Caco-2 (cell line): ENCODE measurements at regions not wholly inside any gene's neighbourhood (a gene's known extent, or its start where the extent isn't known, plus 50 kb on each side); places are given as distances from the start of the nearest gene placed in this dataset.
A peak's percentile ranks its signal among the peaks of the same experiment; 100 is the strongest.

Experiments
- BruUV-seq: library from RNA; stranded (reverse); fragments of 400-500 nt; replicated peaks from 2 replicates; lab custom pipeline; 2021; lab: Mats Ljungman, UMichigan
- CTCF ChIA-PET: fragments of 300-600 bp; sonication (Branson Sonifier 250); formaldehyde crosslinking; loops from one replicate; lab custom pipeline; 2022; ENCODE audit warnings: antibody characterized with exemption; lab: Charles Lee
- POLR2A ChIA-PET: fragments of 300-600 bp; sonication (Branson Sonifier 250); formaldehyde crosslinking; loops from one replicate; lab custom pipeline; 2022; ENCODE audit warnings: antibody characterized with exemption; lab: Charles Lee
- DNase-seq, 2 experiments: peaks; one replicate each; pipeline versions ENCODE4 v3.0.0 to v3.0.0-alpha.2; 2020 to 2022
- H3K27me3 ChIP-seq: replicated peaks from 2 replicates; pipeline ENCODE4 v1.6.0; 2011; ENCODE audit warnings: low read length; ENCODE audit not compliant: control insufficient read depth, insufficient read depth
- H3K36me3 ChIP-seq: 2 replicates; pipeline ENCODE4 v1.5.1; 2011; ENCODE audit warnings: low read length; ENCODE audit not compliant: control insufficient read depth, insufficient read depth
- H3K4me1 ChIP-seq: fragments of 250-450 bp; sonication (Bioruptor Pico); 2 replicates; pipeline ENCODE4 v1.5.1; 2020; ENCODE audit warnings: mild to moderate bottlenecking
- H3K4me3 ChIP-seq: 2 replicates; pipeline ENCODE4 v1.5.1; 2011; ENCODE audit warnings: low read depth, mild to moderate bottlenecking, control low read depth, low read length
- H3K9me3 ChIP-seq: fragments of 250-450 bp; sonication (Bioruptor Pico); 2 replicates; pipeline ENCODE4 v1.5.1; 2020; ENCODE audit warnings: mild to moderate bottlenecking, moderate library complexity
- H3K27ac Mint-ChIP-seq: one replicate; pipeline ENCODE4 v1.8.0; 2022; ENCODE audit warnings: mixed read lengths; ENCODE audit not compliant: unreplicated experiment
- H3K27me3 Mint-ChIP-seq: one replicate; pipeline ENCODE4 v1.8.0; 2022; ENCODE audit warnings: mixed read lengths; ENCODE audit not compliant: insufficient read depth, unreplicated experiment
- H3K36me3 Mint-ChIP-seq: one replicate; pipeline ENCODE4 v1.8.0; 2022; ENCODE audit warnings: mild to moderate bottlenecking, mixed read lengths; ENCODE audit not compliant: insufficient read depth, unreplicated experiment
- H3K4me1 Mint-ChIP-seq: one replicate; pipeline ENCODE4 v1.8.0; 2022; ENCODE audit warnings: low read depth, mixed read lengths; ENCODE audit not compliant: unreplicated experiment
- H3K4me3 Mint-ChIP-seq: one replicate; pipeline ENCODE4 v1.8.0; 2022; ENCODE audit warnings: mild to moderate bottlenecking, moderate library complexity, mixed read lengths; ENCODE audit not compliant: unreplicated experiment
- H3K9me3 Mint-ChIP-seq: one replicate; pipeline ENCODE4 v1.8.0; 2022; ENCODE audit warnings: mixed read lengths; ENCODE audit not compliant: unreplicated experiment
- CTCF ChIP-seq, 2 experiments: fragments of 200-600 bp in 1 of 2; IDR thresholded peaks; 1 replicate in 1 of 2; 2 replicates in 1 of 2; pipeline versions ENCODE4 v1.5.1 to v1.8.0; 2011 to 2022; ENCODE audit warnings: antibody characterized with exemption in 1 of 2, control low read depth in 1 of 2, inconsistent platforms in 1 of 2, low read depth in 1 of 2, low read length in 1 of 2, mild to moderate bottlenecking in 1 of 2, moderate library complexity in 1 of 2; ENCODE audit not compliant: insufficient read depth in 1 of 2, severe bottlenecking in 1 of 2, unreplicated experiment in 1 of 2
- intact Hi-C: fragments of 100-400 bp; cut with micrococcal nuclease; formaldehyde crosslinking; loops from one replicate; pipeline ENCODE4 v1.10.0; 2022; ENCODE audit not compliant: unreplicated experiment

GRCh38 chr10:52561322-52561721, 211.3 kb downstream of the MBL2 start:
- ChIA-PET POLR2A (no interaction called here), CTCF (no interaction called here)
- Mint-ChIP-seq H3K9me3 (no peaks in the 10 kb centered on the region), H3K27me3 (peaks cover 2% of the 10 kb centered on the region), H3K27ac (no peak overlapping the region), H3K36me3 (no peaks in the 10 kb centered on the region), H3K4me1 (no peaks in the 10 kb centered on the region), H3K4me3 (no peak overlapping the region)
- BruUV-seq = no TSS peak
- H3K9me3 ChIP-seq = no peaks in the 10 kb centered on the region
- DNase-seq = no peak
- H3K4me1 ChIP-seq = no peaks in the 10 kb centered on the region; the same call in 1 of the 2 replicates
- no peak overlapping the region for H3K4me3 ChIP-seq
- intact Hi-C loops = no loop called here
- no peaks in the 10 kb centered on the region for H3K27me3 ChIP-seq
- no peak for TF ChIP-seq CTCF (IDR thresholded peaks at IDR 0.05; ENCODE audit: insufficient read depth in 1 of 2, low read depth in 1 of 2, low read length in 1 of 2, severe bottlenecking in 1 of 2, unreplicated experiment in 1 of 2)
- no peaks in the 10 kb centered on the region for H3K36me3 ChIP-seq

GRCh38 chr10:52563360-52563759, 209.2 kb downstream of the MBL2 start:
- no peak overlapping the region for H3K27ac Mint-ChIP-seq
- H3K4me3 Mint-ChIP-seq = no peak overlapping the region
- H3K27me3 ChIP-seq = no peaks in the 10 kb centered on the region
- no peaks in the 10 kb centered on the region for H3K9me3 Mint-ChIP-seq
- no peaks in the 10 kb centered on the region for H3K4me1 Mint-ChIP-seq
- H3K4me3 ChIP-seq = no peak overlapping the region
- H3K9me3 ChIP-seq = no peaks in the 10 kb centered on the region
- ChIA-PET CTCF (no interaction called here), POLR2A (no interaction called here)
- peaks cover 5% of the 10 kb centered on the region for H3K4me1 ChIP-seq
- DNase-seq = no peak
- H3K27me3 Mint-ChIP-seq = no peaks in the 10 kb centered on the region
- H3K36me3 Mint-ChIP-seq = no peaks in the 10 kb centered on the region
- H3K36me3 ChIP-seq = no peaks in the 10 kb centered on the region
- no peak for TF ChIP-seq CTCF (IDR thresholded peaks at IDR 0.05; ENCODE audit: insufficient read depth in 1 of 2, low read depth in 1 of 2, low read length in 1 of 2, severe bottlenecking in 1 of 2, unreplicated experiment in 1 of 2)
- no TSS peak for BruUV-seq
- intact Hi-C loops = no loop called here

- Mint-ChIP-seq H3K4me1 (no peaks in the 10 kb centered on the region), H3K9me3 (no peaks in the 10 kb centered on the region), H3K4me3 (no peak overlapping the region), H3K36me3 (no peaks in the 10 kb centered on the region), H3K27me3 (no peaks in the 10 kb centered on the region), H3K27ac (no peak overlapping the region)
- peaks cover 5% of the 10 kb centered on the region for H3K4me1 ChIP-seq
- no TSS peak for BruUV-seq
- no peaks in the 10 kb centered on the region for H3K9me3 ChIP-seq
- no peaks in the 10 kb centered on the region; the same call in 1 of the 2 replicates for H3K27me3 ChIP-seq
- DNase-seq = peak in 1 of 2 experiments; percentile 65
- H3K4me3 ChIP-seq = no peak overlapping the region
- TF ChIP-seq CTCF (IDR thresholded peaks at IDR 0.05; ENCODE audit: insufficient read depth in 1 of 2, low read depth in 1 of 2, low read length in 1 of 2, severe bottlenecking in 1 of 2, unreplicated experiment in 1 of 2) = peak; percentile 78 to 83
- POLR2A ChIA-PET = interaction anchor here (0.6 to 2.0 kb wide), 3 partner anchors 253 to 261 kb away, joined by 3 to 10 read pairs (median 4); partner anchors contain the start of gene DKK1
- CTCF ChIA-PET = interaction anchor here (0.6 to 3.4 kb wide), 7 partner anchors 9 to 258 kb away, joined by 3 to 48 read pairs (median 4); partner anchors contain the start of gene DKK1
- H3K36me3 ChIP-seq = no peaks in the 10 kb centered on the region
- intact Hi-C loops = loop anchor here (1.0 to 2.0 kb wide), 3 partner anchors 77 to 352 kb away; no protein-coding TSS in a partner anchor
These were observed 205.9 kb downstream of the MBL2 start for GRCh38 chr10:52566471-52567246.
